Mucosa of descending colon (tissue), 3 donors: ENCODE measurements at regions not wholly inside any gene's neighbourhood (a gene's known extent, or its start where the extent isn't known, plus 50 kb on each side); places are given as distances from the start of the nearest gene placed in this dataset.

ENCODE experiments used
- ATAC-seq: fragments of 200-7000 bp; cut with Tn5 transposase; one replicate; pipeline ENCODE4 v1.9.1; 2020; ENCODE audit warnings: mild to moderate bottlenecking, moderate library complexity
- DNase-seq, 3 donors: peaks; one replicate each; pipeline ENCODE4 v3.0.0-alpha.2; 2020
- H3K36me3 ChIP-seq: fragments of 200-600 bp; one replicate; pipeline ENCODE4 v1.8.0; 2021; ENCODE audit warnings: low read depth, mild to moderate bottlenecking
- H3K4me1 ChIP-seq: fragments of 200-600 bp; one replicate; pipeline ENCODE4 v1.8.0; 2021; ENCODE audit warnings: low read depth, mild to moderate bottlenecking
- H3K4me3 ChIP-seq: fragments of 200-600 bp; one replicate; pipeline ENCODE4 v1.8.0; 2021; ENCODE audit warnings: mild to moderate bottlenecking
- H3K9me3 ChIP-seq: fragments of 200-600 bp; one replicate; pipeline ENCODE4 v1.8.0; 2021; ENCODE audit warnings: mild to moderate bottlenecking
- intact Hi-C, 2 donors: fragments of 100-400 bp; cut with DNase I in 1 of 2; cut with micrococcal nuclease in 1 of 2; formaldehyde crosslinking; loops; one replicate each; pipeline versions ENCODE4 v1.11.0 to v1.11.1; 2022; cut with DNase I, micrococcal nuclease
- TF ChIP-seq, protein P1 (sequence below): fragments of 200-600 bp; IDR thresholded peaks from one replicate; pipeline ENCODE4 v1.8.0; 2022; ENCODE audit warnings: antibody characterized with exemption, mild to moderate bottlenecking
- donor health status: DM: no; HTN: no; CAD: no; lungs with moderate emphysema.
- donor health status: DM: no; HTN: no; CAD: no.
- donor health status: DM: no; HTN: yes; CAD: no.

GRCh38 chrX:125826080-125826479, 340.0 kb downstream of the DCAF12L2 start:
- TF ChIP-seq, protein P1, sequence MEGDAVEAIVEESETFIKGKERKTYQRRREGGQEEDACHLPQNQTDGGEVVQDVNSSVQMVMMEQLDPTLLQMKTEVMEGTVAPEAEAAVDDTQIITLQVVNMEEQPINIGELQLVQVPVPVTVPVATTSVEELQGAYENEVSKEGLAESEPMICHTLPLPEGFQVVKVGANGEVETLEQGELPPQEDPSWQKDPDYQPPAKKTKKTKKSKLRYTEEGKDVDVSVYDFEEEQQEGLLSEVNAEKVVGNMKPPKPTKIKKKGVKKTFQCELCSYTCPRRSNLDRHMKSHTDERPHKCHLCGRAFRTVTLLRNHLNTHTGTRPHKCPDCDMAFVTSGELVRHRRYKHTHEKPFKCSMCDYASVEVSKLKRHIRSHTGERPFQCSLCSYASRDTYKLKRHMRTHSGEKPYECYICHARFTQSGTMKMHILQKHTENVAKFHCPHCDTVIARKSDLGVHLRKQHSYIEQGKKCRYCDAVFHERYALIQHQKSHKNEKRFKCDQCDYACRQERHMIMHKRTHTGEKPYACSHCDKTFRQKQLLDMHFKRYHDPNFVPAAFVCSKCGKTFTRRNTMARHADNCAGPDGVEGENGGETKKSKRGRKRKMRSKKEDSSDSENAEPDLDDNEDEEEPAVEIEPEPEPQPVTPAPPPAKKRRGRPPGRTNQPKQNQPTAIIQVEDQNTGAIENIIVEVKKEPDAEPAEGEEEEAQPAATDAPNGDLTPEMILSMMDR = no peak
- intact Hi-C loops = no loop called here
- H3K4me3 ChIP-seq = no peak overlapping the region
- no peaks in the 10 kb centered on the region for H3K36me3 ChIP-seq
- H3K9me3 ChIP-seq = no peaks in the 10 kb centered on the region
- no peaks in the 10 kb centered on the region for H3K4me1 ChIP-seq
- ATAC-seq (no peak), DNase-seq (no peak)

- Histone ChIP-seq H3K4me1 (no peaks in the 10 kb centered on the region), H3K4me3 (no peak overlapping the region), H3K9me3 (peaks cover 3% of the 10 kb centered on the region), H3K36me3 (no peaks in the 10 kb centered on the region)
- DNase-seq (no peak), ATAC-seq (no peak)
- TF ChIP-seq, protein P1 = no peak
- intact Hi-C loops = no loop called here
These were observed 339.2 kb downstream of the DCAF12L2 start for GRCh38 chrX:125826774-125827451.

DNA sequence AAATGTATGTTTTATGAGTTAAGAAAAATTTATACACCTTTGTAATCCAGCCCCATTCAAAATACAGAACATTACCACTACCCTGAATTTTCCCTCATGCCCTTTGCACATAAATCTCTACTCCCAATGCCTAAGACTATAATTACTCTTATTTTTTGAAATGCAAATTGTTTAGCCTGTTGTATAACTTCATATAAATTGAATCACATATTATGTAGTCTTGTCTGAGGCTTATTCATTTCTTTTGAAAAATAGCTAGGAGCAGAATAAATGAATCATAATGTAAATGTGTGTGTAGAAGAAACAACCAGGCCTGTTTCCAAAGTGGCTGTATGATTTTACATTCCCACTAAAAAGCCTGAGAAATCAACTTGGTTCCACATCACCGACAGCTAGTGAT, 319.8 kb downstream of the DCAF12L2 start:
- no peaks in the 10 kb centered on the region for H3K9me3 ChIP-seq

DNA sequence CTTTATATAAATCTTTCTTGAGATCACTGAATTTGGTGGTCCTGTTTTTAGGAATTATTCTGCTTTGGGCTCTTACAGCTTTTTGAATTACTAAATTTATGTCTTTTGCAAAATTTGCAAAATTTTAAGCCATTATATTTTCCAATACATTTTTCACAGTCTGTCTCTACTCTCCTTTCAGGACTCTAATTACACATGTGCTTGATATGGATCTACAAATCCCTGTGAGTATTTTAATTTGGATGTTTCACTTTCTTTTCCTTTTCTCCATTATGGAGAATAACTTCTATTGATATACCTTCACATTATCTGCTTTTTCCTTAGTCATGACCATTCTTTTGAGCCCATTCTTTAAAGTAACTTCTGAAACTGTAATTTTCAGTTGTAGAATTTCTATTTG, 315.4 kb downstream of the DCAF12L2 start:
- DNase-seq (no peak), ATAC-seq (no peak)
- Histone ChIP-seq H3K4me1 (no peaks in the 10 kb centered on the region), H3K36me3 (no peaks in the 10 kb centered on the region), H3K9me3 (no peaks in the 10 kb centered on the region), H3K4me3 (no peak overlapping the region)
- intact Hi-C loops = no loop called here
- TF ChIP-seq, protein P1 = no peak

More for the DNA sequence above, 319.8 kb downstream of the DCAF12L2 start:
- Histone ChIP-seq H3K36me3 (no peaks in the 10 kb centered on the region), H3K4me1 (no peaks in the 10 kb centered on the region), H3K4me3 (no peak overlapping the region)
- TF ChIP-seq, protein P1 = no peak
- no peak for ATAC-seq
- intact Hi-C loops = no loop called here
- DNase-seq = no peak

DNA sequence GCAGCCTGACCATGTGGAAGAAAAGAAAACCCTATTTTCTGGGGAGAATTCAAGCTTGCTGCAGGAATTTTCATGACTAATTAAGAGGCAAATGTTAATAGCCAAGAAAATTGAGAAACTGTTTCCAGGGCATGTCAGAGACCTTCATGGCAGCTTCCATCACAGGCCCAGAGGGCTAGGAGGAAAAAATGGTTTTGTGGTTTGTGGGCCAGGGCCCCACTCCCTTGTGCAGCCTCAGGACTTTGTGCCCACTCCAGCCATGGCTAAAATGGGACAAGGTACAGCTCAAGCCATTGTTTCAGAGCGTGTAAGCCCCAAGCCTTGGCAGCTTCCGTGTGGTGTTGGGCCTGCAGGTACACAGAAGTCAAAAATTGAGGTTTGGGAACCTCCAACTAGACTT, 282.9 kb downstream of the DCAF12L2 start:
- Histone ChIP-seq H3K36me3 (no peaks in the 10 kb centered on the region), H3K4me3 (no peak overlapping the region), H3K9me3 (peaks cover 17% of the 10 kb centered on the region), H3K4me1 (no peaks in the 10 kb centered on the region)
- ATAC-seq = no peak
- DNase-seq = no peak
- TF ChIP-seq, protein P1 = no peak
- intact Hi-C loops = no loop called here

DNA sequence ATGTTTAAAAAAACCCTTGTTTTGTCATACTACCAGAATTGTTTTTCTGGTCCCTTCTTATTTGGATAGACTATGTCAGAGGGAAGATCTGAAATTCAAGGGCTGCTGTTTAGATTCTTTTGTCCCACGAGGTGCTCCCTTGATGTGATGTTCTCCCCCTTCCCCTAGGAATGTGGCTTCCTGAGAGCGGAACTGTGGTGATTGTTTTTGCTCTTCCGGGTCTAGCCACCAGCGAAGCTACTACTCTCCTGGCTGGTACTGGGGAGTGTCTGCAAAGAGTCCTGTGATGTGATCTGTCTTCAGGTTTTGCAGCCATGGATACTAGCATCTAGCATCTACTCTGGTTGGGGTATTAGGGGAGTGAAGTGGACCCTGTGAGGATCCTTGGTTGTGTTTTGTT, 271.1 kb downstream of the DCAF12L2 start:
- no peak overlapping the region for H3K4me3 ChIP-seq
- ATAC-seq (no peak), DNase-seq (no peak)
- TF ChIP-seq, protein P1 = no peak
- H3K36me3 ChIP-seq = no peaks in the 10 kb centered on the region
- intact Hi-C loops = no loop called here
- no peaks in the 10 kb centered on the region for H3K9me3 ChIP-seq
- no peaks in the 10 kb centered on the region for H3K4me1 ChIP-seq
